ENCODE measurements at regions not wholly inside any gene's neighbourhood (a gene's known extent, or its start where the extent isn't known, plus 50 kb on each side); places are given as distances from the start of the nearest gene placed in this dataset.
A peak's percentile ranks its signal among the peaks of the same experiment; 100 is the strongest.

GRCh38 chr3:124559846-124560574 lies 170.2 kb upstream of the UMPS start:
- no peaks in the 10 kb centered on the region for H3K79me2 ChIP-seq (ENCODE audit: insufficient read depth, low read length)
- peak; percentile 98 for FAIRE-seq
- H3K36me3 ChIP-seq (replicated peaks in 1 of 2; ENCODE audit: control insufficient read depth in 1 of 2, insufficient read depth in 2 of 2, low read length in 2 of 2), result no peaks in the 10 kb centered on the region
- no peak overlapping the region for H3K4me3 ChIP-seq (replicated peaks in 1 of 3; ENCODE audit: insufficient read depth in 1 of 3, low read depth in 2 of 3, low read length in 3 of 3)
- BruUV-seq (replicated peaks), result no TSS peak
- in situ Hi-C loops (cut with HindIII; ENCODE audit: extremely low pct_ligation_motif_present, low pct_unique_long_range_greater_than_20kb), result loop anchor here (5.0 to 10.0 kb wide), 3 partner anchors 127 to 345 kb away; no protein-coding TSS in a partner anchor
- ChIA-PET POLR2A (no interaction called here), CTCF (ENCODE audit: low intra/inter-chr PET ratio, low total read pairs) (interaction anchor here (0.8 to 2.5 kb wide), 3 partner anchors 67 to 544 kb away, joined by 3 to 27 read pairs (median 6); no protein-coding TSS in a partner anchor)
- intact Hi-C loops (cut with micrococcal nuclease; ENCODE audit: unreplicated experiment), result loop anchor here (2.0 to 10.0 kb wide), 2 partner anchors 185 to 209 kb away; no protein-coding TSS in a partner anchor
- 3% methylated on average over 9 of the region's 9 CpGs for WGBS (ENCODE audit: low lambda C conversion rate)
- DNase-seq (ENCODE audit: low spot score), result peak; percentile 60
- H3K4me2 ChIP-seq (ENCODE audit: low read depth, low read length), result no peak overlapping the region
- H3K4me1 ChIP-seq (ENCODE audit: insufficient read depth, low read length), result peaks cover 5% of the 10 kb centered on the region
- no peaks in the 10 kb centered on the region for H4K20me1 ChIP-seq (ENCODE audit: insufficient read depth, low read length)
- peaks cover 0 to 42% of the 10 kb centered on the region in 2 experiments; a peak in 3 of 5 replicates for H3K27me3 ChIP-seq (ENCODE audit: control insufficient read depth in 1 of 2, insufficient read depth in 2 of 2, low read length in 2 of 2)
- H3K9ac ChIP-seq (ENCODE audit: insufficient read depth, low read depth, low read length), result no peak overlapping the region
- no peaks in the 10 kb centered on the region for H3K9me3 ChIP-seq (ENCODE audit: low read length)
- H3K27ac ChIP-seq (ENCODE audit: extremely low read length, insufficient read depth, low read length), result no peak overlapping the region
- H2AFZ ChIP-seq (ENCODE audit: low read length), result no peak overlapping the region
- ATAC-seq, result peak; percentile 85
- TF ChIP-seq ZNF431 (CRISPR knock-in tag; IDR thresholded peaks at IDR 0.05; ENCODE audit: borderline replicate concordance, low read depth), result no peak
- TF ChIP-seq SRF (IDR thresholded peaks at IDR 0.05; ENCODE audit: low read depth, low read length), result no peak
- no peak for TF ChIP-seq ZNF781 (CRISPR knock-in tag; IDR thresholded peaks at IDR 0.05; ENCODE audit: borderline replicate concordance, not compliant biosample characterization)
- peak; percentile 59 for TF ChIP-seq XRCC5 (optimal IDR thresholded peaks at IDR 0.05; ENCODE audit: low read length)
- peak; percentile 83 for TF ChIP-seq RAD21 (CRISPR knock-in tag; IDR thresholded peaks at IDR 0.05)
- TF ChIP-seq ZNF704 (CRISPR knock-in tag; IDR thresholded peaks at IDR 0.05; ENCODE audit: borderline replicate concordance), result no peak
- 0 out of 2 replicates have a peak, but pooled peaks have one; percentile 18 for TF ChIP-seq ELF3 (CRISPR knock-in tag; IDR thresholded peaks at IDR 0.05)
- no peak for TF ChIP-seq ZNF44 (CRISPR knock-in tag; IDR thresholded peaks at IDR 0.05)
- no peak for TF ChIP-seq ZNF703 (CRISPR knock-in tag; IDR thresholded peaks at IDR 0.05; ENCODE audit: borderline replicate concordance)
- no peak for TF ChIP-seq RCOR2 (CRISPR knock-in tag; IDR thresholded peaks at IDR 0.05)
- TF ChIP-seq STAG1 (CRISPR knock-in tag; IDR thresholded peaks at IDR 0.05), result peak; percentile 76
- TF ChIP-seq ATF7-NPFF (CRISPR knock-in tag; IDR thresholded peaks at IDR 0.05; ENCODE audit: low read depth), result no peak
- TF ChIP-seq TBP (CRISPR knock-in tag; IDR thresholded peaks at IDR 0.05), result no peak
- no peak for TF ChIP-seq ZBTB46 (CRISPR knock-in tag; IDR thresholded peaks at IDR 0.05; ENCODE audit: borderline replicate concordance)
- TF ChIP-seq RXRB (CRISPR knock-in tag; IDR thresholded peaks at IDR 0.05; ENCODE audit: borderline replicate concordance), result peak; percentile 26; the same call in 1 of the 2 replicates
- no peak for TF ChIP-seq ZFP37 (CRISPR knock-in tag; IDR thresholded peaks at IDR 0.05; ENCODE audit: borderline replicate concordance)
- 0 out of 4 replicates have a peak, but pooled peaks of 1 of the 2 experiments have one; percentile 32 for TF ChIP-seq HMGXB4 (CRISPR knock-in tag; IDR thresholded peaks at IDR 0.05; ENCODE audit: borderline replicate concordance in 1 of 2, low read depth in 1 of 2)
- no peak for TF ChIP-seq HES4 (CRISPR knock-in tag; IDR thresholded peaks at IDR 0.05; ENCODE audit: borderline replicate concordance)
- TF ChIP-seq FOXM1 (CRISPR knock-in tag; IDR thresholded peaks at IDR 0.05), result no peak

Data from HepG2 (cell line).